ENCODE measurements at regions not wholly inside any gene's neighbourhood (a gene's known extent, or its start where the extent isn't known, plus 50 kb on each side); places are given as distances from the start of the nearest gene placed in this dataset.

DNA sequence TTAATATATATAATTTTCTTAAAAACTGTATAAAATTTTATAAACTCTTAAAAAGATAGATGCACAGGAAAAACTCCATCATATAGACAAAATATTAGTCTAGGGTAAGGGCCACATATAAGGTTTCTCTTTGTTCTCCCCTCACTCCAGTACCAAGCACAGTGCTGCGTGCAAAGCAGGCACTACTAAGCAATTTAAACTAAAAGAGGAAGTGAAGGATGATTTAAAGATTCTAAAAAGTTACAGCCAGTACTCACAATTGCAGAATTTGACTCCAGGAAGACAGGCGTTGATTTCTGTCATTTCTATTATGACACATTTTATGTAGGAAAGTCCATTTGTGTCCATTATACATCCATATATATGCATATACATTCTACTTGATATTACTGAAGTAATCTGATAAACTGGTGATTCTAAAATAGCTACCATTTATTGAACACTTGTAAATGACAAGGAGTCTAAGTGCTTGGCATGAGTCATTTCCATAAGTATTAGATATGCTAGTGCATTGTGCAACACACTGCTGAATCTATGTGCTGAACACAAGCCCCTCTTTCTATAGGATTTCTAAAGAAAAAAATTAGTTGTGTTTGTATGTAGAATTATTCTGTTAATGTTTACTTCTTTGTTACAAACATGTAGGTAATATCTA is 785.5 kb upstream of the ARRDC4 start:
- DNase-seq (ENCODE audit: low spot score), result no peak

DNA sequence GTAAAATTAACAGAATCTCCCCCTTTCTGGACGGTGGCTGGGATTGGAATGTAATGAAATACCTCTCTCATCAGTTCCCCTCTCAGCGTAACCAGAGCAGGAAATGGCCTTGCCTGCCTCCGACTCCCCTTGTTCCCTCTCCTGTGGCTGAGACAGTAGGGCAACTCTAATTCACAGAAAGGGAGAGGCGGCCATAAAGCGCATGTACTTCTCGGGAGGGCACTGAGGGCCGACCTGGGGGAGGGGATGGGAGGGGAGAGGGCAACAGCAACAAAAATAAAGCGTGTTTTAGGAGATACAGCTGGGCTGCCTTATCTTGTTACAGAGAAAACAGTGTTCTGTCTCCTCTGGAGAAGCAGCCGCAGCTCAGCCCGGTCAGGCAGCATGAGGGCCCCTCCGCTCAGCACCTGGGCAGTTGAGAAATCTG is 783.3 kb upstream of the ARRDC4 start:
- no peak for DNase-seq (ENCODE audit: low spot score)

DNA sequence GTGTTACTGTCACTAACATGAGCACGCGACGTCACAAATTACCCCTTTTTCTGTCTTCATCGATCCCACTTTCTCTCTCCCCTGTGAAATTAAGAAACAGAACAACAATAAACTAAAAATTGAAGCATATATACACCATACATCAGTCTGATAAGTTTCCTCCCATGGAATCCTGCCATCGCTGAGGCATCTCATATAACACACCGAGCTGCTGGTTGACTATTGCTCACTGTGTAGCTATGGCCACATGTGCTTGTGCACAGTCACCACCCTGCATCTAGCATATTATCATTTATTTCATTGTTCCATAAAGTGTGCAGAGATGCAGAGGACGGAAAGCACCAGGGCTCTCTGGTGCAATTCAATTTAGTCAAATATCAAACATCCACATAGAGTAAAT is 777.9 kb upstream of the ARRDC4 start:
- DNase-seq (ENCODE audit: low spot score), result no peak

GRCh38 chr15:97189162-97189780 is 771.2 kb upstream of the ARRDC4 start:
- DNase-seq (ENCODE audit: low spot score), result no peak

- DNase-seq (ENCODE audit: low spot score), result no peak
Observed at GRCh38 chr15:97194750-97195149, 765.8 kb upstream of the ARRDC4 start.

DNA sequence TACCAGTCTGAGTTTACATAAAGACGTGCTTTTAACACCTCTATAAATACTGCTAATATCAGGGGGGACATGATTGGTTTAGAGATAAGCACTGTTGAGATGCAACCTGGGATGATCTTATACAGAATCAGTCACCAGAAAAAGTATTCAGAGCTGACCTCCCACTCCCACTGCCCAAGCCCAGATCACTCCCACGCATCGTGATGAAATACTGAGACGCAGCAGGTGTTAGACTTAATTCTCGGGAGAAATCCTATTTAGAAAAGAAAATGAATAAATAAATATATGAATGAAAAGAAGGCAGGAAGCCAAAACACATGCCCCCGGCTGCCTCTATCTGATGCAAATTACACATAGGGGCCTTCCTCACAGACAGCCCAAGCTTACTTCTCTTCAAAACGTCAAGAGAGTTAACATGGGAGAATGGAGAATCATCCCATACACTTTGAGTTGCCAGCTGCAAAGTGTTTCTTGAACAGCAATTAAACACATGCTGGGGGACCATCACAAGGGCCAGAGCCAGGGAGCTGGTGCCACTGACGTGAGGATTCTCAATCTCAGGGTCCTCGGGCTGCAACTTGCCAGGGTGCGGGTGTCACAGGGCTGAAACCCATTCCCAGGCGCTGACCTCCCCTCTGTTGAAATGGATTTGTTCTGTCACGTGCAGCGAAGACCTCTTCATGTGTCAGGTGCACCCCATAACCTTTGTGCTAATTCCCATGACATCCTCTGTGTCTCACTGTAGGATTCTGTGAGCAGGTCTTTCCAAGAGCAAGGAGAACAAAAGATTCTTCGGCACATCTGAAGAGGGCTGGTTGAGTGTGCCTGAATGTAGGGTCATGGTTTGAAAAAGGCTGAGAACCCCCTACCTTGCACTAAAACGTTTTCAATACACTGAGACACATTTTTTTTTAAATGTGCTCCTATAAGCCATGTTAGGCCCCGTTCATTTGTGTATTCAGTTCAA is 764.2 kb upstream of the ARRDC4 start:
- no peak for DNase-seq (ENCODE audit: low spot score)

GRCh38 chr15:97199393-97200051 is 761.0 kb upstream of the ARRDC4 start:
- no peak for DNase-seq (ENCODE audit: low spot score)

DNA sequence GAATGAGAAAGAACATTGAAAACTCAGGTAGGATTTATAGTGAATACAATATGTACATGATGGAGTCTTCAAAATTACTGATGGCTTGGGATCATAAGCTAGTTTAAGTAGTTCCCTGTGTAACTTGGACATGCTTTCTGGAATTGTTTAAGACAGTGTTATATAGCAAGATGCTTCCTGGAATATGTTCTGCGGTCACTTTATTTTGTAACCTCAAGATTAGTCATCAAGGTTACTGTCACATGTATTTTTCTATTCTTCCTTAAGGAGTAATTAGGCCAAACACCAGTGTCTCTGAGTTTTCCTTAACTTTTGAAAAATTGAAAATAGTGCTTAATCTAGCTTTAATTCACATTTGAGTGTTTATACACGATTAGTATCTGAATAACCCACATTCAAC is 760.3 kb upstream of the ARRDC4 start:
- DNase-seq (ENCODE audit: low spot score), result no peak

DNA sequence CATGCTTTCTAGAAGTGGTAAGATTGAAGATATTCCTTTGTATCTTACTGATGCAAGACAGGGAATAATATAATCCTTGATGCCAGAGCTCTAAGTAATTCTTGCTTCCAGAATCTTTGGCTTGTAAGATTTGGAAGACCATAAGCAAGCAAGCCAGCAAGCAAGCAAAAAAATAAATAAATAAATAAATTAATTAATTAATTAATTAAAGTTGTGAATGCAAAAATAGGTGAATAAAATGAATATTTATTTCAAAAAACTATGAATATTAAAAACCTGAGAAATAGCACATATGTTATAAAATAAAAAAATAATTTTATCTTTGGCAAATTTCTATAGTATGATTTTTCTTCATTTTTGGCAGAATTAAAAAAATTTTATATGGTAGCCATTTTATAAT is 750.2 kb upstream of the ARRDC4 start:
- DNase-seq (ENCODE audit: low spot score), result no peak

- DNase-seq (ENCODE audit: low spot score), result no peak
Observed at GRCh38 chr15:97215629-97216028, 744.9 kb upstream of the ARRDC4 start.

DNA sequence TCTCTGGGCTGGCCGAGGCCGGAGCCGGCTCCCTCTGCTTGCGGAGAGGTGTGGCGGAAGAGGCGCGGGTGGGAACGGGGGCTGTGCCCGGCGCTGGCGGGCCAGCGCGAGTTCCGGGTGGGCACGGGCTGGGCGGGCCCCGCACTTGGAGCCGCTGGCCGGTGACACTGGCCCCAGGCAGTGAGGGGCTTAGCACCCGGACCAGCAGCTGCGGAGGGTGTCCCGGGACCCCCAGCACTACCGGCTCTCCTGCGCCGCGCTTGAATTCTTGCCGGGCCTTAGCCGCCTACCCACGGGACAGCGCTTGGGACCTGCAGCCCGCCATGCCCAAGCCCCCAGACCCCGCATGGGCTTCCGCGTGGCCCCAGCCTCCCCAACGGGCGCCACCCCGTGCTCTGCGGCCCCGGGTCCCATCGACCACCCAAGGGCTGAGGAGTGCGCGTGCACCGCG is 736.3 kb upstream of the ARRDC4 start:
- DNase-seq (ENCODE audit: low spot score), result no peak

DNA sequence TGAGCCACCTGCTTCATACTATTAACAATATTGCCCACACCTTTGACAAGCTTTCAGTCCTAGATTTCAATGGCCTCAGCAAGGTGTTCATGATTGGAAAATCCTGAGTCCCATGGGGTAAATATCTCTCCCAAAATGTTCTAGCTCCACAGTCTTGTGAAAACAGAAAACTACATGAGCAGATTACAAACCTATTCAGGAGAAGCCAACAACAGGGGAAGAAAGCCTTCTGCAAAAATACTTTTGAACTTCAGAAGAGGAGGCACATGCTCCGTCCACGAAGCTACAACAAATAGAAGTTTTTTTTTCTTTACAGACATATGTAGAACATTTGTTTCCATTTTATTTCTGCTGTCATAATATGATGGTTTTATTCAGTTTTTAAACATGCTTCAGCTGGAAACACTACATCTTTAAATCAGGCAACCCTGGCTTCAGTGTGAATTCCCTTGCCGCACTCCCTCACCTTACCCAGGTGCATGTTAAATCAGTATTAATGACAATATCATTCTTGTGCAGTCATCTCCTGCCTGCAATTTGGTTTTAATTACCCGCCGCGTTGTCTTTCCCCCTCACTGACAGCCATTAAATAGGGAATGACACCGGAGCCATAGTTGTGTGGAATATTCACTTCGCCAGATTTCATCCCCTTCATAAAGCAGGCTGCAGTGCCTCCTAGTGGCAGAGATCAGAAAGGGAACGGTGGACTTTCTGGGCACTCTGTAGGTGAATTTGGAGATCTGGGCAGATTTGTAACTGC is 725.5 kb upstream of the ARRDC4 start:
- peak; percentile 1 for DNase-seq (ENCODE audit: low spot score)

DNA sequence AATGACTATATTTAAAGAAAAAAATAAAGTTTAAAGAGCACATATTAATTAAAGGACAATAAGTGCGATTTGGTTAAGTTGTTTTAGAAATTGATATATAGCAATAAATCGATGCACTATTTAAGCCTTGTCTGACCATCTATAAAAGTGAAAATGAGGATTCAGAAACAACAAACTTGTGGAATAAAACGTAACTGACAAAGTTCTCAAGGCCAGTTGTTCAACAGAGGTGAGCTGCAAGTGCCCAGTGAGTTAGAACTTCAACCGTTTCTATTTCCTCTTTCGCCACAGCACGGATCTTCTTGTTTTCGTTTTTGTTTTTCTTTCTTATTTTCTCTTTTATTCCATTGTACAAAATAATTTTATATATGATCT is 724.9 kb upstream of the ARRDC4 start:
- no peak for DNase-seq (ENCODE audit: low spot score)

DNA sequence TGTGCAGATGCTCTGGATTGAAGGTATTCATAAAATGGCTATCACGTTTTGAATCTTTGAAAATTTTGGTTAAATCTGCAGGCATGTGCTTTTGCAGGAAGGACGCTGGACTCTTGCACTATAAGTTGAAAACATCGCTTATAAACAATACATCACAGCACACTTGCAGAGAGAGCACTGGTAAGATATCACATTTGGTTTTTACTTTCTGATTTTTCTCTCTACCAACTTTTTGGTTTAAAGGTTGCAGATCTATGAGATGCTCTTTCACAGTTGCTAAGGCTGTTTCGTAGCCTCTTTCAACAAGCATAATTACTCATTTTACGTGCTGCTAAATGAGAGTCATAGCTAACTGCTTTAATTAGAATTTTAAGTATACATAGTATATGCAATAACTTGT is 724.4 kb upstream of the ARRDC4 start:
- DNase-seq (ENCODE audit: low spot score), result no peak

GRCh38 chr15:97237160-97237559 is 723.3 kb upstream of the ARRDC4 start:
- DNase-seq (ENCODE audit: low spot score), result no peak

DNA sequence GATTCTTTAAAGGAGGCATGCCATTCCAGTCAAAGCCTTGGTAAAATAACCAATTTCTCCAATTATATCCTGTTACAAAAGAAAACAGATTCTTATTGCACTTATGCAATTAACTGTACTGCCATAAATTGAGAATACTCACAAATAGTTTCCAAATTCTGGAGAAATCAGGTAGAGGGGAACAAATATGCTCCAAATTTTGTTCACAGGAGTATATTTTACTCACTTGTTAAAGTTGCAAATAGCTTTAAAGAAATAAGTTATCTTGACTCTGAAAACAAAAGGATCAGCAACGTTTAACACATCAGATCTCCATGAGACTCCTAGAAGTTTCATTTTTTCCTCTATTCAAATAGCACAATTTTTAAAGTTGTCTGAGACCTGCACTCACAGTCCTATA is 712.1 kb upstream of the ARRDC4 start:
- no peak for DNase-seq (ENCODE audit: low spot score)

DNA sequence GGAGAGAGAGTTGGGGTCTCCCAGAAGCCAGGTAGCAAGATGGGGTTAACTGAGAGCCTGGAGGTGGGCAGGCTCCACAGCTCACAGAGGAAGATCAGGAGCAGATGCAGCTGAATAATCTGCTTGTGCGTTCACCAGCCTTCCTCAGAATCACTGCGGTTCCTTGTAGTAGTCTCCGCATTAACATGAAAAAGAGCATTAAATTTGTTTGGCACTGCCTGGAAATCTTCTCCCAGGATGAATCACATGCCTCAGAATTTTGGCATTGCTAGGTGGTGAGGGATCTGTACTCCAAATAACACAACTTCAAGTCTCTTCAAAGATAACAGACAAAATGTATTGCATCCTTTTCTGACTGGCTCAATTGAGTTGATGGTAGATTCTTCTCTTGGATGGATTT is 700.6 kb upstream of the ARRDC4 start:
- no peak for DNase-seq (ENCODE audit: low spot score)

- DNase-seq (ENCODE audit: low spot score), result no peak
Observed at GRCh38 chr15:97301166-97301565, 659.3 kb upstream of the ARRDC4 start.

GRCh38 chr15:97316362-97316761 is 644.1 kb upstream of the ARRDC4 start:
- DNase-seq (ENCODE audit: low spot score), result no peak

- no peak for DNase-seq (ENCODE audit: low spot score)
Observed at GRCh38 chr15:97317163-97317562, 643.3 kb upstream of the ARRDC4 start.

GRCh38 chr15:97319291-97319690 is 641.2 kb upstream of the ARRDC4 start:
- DNase-seq (ENCODE audit: low spot score), result no peak

DNA sequence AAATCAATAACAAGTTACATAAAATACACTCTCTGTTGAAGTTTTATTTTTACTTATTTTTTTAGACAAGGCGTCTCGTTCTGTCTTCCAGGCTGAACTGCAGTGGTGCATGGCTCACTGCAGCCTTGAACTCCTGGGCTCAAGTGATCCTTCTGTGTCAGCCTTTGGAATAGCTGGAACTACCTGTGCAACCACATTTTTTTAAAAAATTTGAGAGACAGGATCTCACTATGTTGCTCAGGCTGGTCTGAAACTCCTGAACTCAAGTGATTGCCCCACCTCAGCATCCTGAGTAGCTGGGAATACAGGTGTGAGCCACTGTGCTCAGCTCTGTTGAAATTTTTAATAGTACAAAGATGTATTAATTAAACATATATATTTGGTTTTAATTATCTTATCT is 614.3 kb upstream of the ARRDC4 start:
- no peak for DNase-seq (ENCODE audit: low spot score)
